ENCODE measurements at regions not wholly inside any gene's neighbourhood (a gene's known extent, or its start where the extent isn't known, plus 50 kb on each side); places are given as distances from the start of the nearest gene placed in this dataset.

GRCh38 chr6:73903155-73903554 is 207.2 kb downstream of the CD109 start:
- no peak for DNase-seq (ENCODE audit: low spot score)
- POLR2A ChIA-PET (ENCODE audit: low non-redundant PET), result no interaction called here
- no peak for TF ChIP-seq CTCF (conservative IDR thresholded peaks at IDR 0.05; ENCODE audit: low read depth)
- no peak overlapping the region for H3K27ac ChIP-seq
- CTCF ChIA-PET, result no interaction called here

DNA sequence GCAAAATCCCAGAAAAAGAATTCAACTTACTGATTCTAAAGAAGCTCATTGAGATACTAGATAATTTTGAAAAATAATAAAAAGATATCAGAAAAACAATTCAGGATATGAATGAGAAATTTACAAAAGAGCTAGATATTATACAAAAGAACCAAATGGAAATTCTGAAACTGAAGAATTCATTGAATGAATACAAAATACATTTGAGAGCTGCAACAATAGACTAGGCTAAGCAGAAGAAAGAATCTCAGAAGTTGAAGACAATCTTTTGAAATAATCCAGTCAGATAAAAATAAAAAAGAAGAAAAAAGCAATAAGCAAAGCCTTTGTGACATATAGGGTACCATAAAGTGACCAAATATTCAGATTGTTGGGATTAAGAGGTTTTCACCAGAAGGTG is 206.0 kb downstream of the CD109 start:
- TF ChIP-seq CTCF (conservative IDR thresholded peaks at IDR 0.05; ENCODE audit: low read depth), result no peak
- no peak overlapping the region for H3K27ac ChIP-seq
- ChIA-PET POLR2A (ENCODE audit: low non-redundant PET) (no interaction called here), CTCF (interaction anchor here (0.7 kb wide), 2 partner anchors 507 to 1863 kb away, joined by 3 to 6 read pairs; no protein-coding TSS in a partner anchor)
- no peak for DNase-seq (ENCODE audit: low spot score)

- CTCF ChIA-PET, result interaction anchor here (0.7 kb wide), 1 partner anchor 508 kb away, joined by 6 read pairs; no protein-coding TSS in a partner anchor
- POLR2A ChIA-PET (ENCODE audit: low non-redundant PET), result no interaction called here
These were observed 205.3 kb downstream of the CD109 start for GRCh38 chr6:73901311-73901710.

DNA sequence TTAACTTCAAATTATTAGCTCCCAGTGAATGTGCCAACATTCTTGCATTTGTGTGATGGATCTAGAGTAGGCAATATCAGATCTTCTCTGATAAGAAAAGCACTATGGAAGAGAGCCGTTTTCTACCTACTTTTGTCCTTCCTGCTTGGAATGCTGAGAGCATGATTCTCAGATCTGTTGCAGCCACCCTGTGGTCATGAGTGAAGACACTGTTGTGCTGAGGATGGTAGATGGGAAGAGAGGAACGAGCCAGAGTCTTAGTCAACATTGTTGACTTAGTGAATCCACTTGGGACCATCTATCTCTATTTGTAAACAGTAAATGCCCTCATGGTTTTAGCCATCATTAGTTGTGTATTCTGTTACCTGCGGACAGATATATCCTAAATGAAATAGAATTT is 202.6 kb downstream of the CD109 start:
- ChIA-PET POLR2A (ENCODE audit: low non-redundant PET) (no interaction called here), CTCF (no interaction called here)
- no peak for DNase-seq (ENCODE audit: low spot score)
- H3K27ac ChIP-seq, result no peak overlapping the region
- TF ChIP-seq CTCF (conservative IDR thresholded peaks at IDR 0.05; ENCODE audit: low read depth), result no peak

More at GRCh38 chr6:73901311-73901710, 205.3 kb downstream of the CD109 start:
- no peak for DNase-seq (ENCODE audit: low spot score)
- H3K27ac ChIP-seq, result no peak overlapping the region
- TF ChIP-seq CTCF (conservative IDR thresholded peaks at IDR 0.05; ENCODE audit: low read depth), result no peak

DNA sequence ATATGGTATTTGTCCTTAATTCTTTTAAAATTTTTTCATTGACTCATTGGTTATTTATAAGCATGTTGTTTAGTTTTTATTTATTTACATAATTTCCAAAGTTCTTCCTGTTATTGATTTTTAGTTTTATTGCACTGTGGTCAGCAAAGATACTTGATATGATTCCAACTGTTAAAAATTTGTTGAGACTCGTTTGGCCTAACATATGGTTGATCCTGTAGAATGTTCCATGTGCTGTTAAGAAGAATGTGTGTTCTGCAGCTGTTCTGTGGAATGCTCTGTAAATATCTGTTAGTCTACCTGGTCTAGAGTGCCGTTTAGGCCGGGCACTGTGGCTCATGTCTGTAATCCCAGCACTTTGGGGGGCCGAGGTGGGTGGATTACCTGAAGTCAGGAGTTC is 197.7 kb downstream of the CD109 start:
- ChIA-PET CTCF (no interaction called here), POLR2A (ENCODE audit: low non-redundant PET) (no interaction called here)
- no peak for TF ChIP-seq CTCF (conservative IDR thresholded peaks at IDR 0.05; ENCODE audit: low read depth)
- no peak overlapping the region for H3K27ac ChIP-seq
- no peak for DNase-seq (ENCODE audit: low spot score)

GRCh38 chr6:73888050-73888449 is 192.0 kb downstream of the CD109 start:
- no peak overlapping the region for H3K27ac ChIP-seq
- no peak for TF ChIP-seq CTCF (conservative IDR thresholded peaks at IDR 0.05; ENCODE audit: low read depth)
- ChIA-PET CTCF (interaction anchor here (0.6 kb wide), 1 partner anchor 205 kb away, joined by 6 read pairs; no protein-coding TSS in a partner anchor), POLR2A (ENCODE audit: low non-redundant PET) (no interaction called here)
- no peak for DNase-seq (ENCODE audit: low spot score)

GRCh38 chr6:73885393-73885792 is 189.4 kb downstream of the CD109 start:
- no peak for TF ChIP-seq CTCF (conservative IDR thresholded peaks at IDR 0.05; ENCODE audit: low read depth)
- H3K27ac ChIP-seq, result no peak overlapping the region
- POLR2A ChIA-PET (ENCODE audit: low non-redundant PET), result no interaction called here
- DNase-seq (ENCODE audit: low spot score), result no peak
- CTCF ChIA-PET, result no interaction called here
